ENCODE measurements at regions not wholly inside any gene's neighbourhood (a gene's known extent, or its start where the extent isn't known, plus 50 kb on each side); places are given as distances from the start of the nearest gene placed in this dataset.

DNA sequence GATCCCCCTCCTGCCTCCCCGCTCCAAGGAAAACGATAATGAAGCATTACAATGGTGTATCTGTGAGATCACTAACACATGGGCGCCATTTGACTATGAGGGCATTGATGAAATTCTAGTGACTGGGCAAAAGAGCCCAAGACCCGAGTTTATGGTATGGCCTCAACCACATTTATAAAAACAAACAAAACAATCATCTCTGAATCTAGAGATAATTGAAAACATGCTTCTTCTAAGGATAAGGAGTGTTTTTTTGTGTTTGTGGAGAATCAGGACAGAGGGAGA is 100.9 kb upstream of the SEMA6A start:
- intact Hi-C loops (cut with micrococcal nuclease), result no loop called here
- H3K4me3 ChIP-seq (replicated peaks in 1 of 3; ENCODE audit: insufficient read depth in 1 of 3, low read depth in 1 of 3, low read length in 3 of 3), result no peak overlapping the region
- no peaks in the 10 kb centered on the region for H3K9me3 ChIP-seq (replicated peaks; ENCODE audit: control insufficient read depth, insufficient read depth, low read length)
- no peak overlapping the region for H3K27ac ChIP-seq (ENCODE audit: insufficient read depth, low read depth, low read length)
- no peaks in the 10 kb centered on the region for H3K9me1 ChIP-seq (replicated peaks; ENCODE audit: control insufficient read depth, extremely low read depth, insufficient read depth, low read length)
- no peaks in the 10 kb centered on the region for H4K20me1 ChIP-seq (replicated peaks; ENCODE audit: control insufficient read depth, extremely low read depth, insufficient read depth, low read length)
- no peaks in the 10 kb centered on the region for H3K4me1 ChIP-seq (ENCODE audit: control insufficient read depth, extremely low read depth, insufficient read depth, low read length)
- POLR2A ChIA-PET, result no interaction called here
- dilution Hi-C loops (cut with MboI; ENCODE audit: extremely low pct_ligation_motif_present, low sequenced_read_pairs), result no loop called here
- H3K27me3 ChIP-seq (ENCODE audit: control insufficient read depth in 2 of 2, insufficient read depth in 2 of 2, low read length in 2 of 2), result no peaks in the 10 kb centered on the region
- no peak overlapping the region for H3K4me2 ChIP-seq (ENCODE audit: insufficient read depth, low read length)
- H3K9ac ChIP-seq (replicated peaks; ENCODE audit: extremely low read depth, insufficient read depth, low read length), result no peak overlapping the region
- no TSS peak for BruUV-seq (replicated peaks)
- FAIRE-seq, result no peak
- no peak overlapping the region for H2AFZ ChIP-seq (ENCODE audit: low read depth, low read length)
- CTCF ChIA-PET, result no interaction called here
- DNase-seq (ENCODE audit: low read depth, low spot score), result no peak
- H3K79me2 ChIP-seq (ENCODE audit: control insufficient read depth, insufficient read depth, low read length), result no peaks in the 10 kb centered on the region
- TF ChIP-seq POLR2AphosphoS5 (IDR thresholded peaks at IDR 0.05; ENCODE audit: insufficient read depth, low read depth, low read length) (no peak), JUN (IDR thresholded peaks at IDR 0.05; ENCODE audit: borderline replicate concordance, insufficient read depth, insufficient read length, low read depth) (no peak), GATA2 (IDR thresholded peaks at IDR 0.05; ENCODE audit: insufficient read depth, insufficient read length, low read depth, low read length) (no peak)
- TF ChIP-seq, protein P1, sequence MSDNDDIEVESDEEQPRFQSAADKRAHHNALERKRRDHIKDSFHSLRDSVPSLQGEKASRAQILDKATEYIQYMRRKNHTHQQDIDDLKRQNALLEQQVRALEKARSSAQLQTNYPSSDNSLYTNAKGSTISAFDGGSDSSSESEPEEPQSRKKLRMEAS (IDR thresholded peaks at IDR 0.05; ENCODE audit: insufficient read depth, insufficient read length), result no peak
- TF ChIP-seq, protein P2, sequence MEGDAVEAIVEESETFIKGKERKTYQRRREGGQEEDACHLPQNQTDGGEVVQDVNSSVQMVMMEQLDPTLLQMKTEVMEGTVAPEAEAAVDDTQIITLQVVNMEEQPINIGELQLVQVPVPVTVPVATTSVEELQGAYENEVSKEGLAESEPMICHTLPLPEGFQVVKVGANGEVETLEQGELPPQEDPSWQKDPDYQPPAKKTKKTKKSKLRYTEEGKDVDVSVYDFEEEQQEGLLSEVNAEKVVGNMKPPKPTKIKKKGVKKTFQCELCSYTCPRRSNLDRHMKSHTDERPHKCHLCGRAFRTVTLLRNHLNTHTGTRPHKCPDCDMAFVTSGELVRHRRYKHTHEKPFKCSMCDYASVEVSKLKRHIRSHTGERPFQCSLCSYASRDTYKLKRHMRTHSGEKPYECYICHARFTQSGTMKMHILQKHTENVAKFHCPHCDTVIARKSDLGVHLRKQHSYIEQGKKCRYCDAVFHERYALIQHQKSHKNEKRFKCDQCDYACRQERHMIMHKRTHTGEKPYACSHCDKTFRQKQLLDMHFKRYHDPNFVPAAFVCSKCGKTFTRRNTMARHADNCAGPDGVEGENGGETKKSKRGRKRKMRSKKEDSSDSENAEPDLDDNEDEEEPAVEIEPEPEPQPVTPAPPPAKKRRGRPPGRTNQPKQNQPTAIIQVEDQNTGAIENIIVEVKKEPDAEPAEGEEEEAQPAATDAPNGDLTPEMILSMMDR (IDR thresholded peaks at IDR 0.05; ENCODE audit: extremely low read depth in 1 of 2, insufficient read depth in 1 of 2, low read depth in 1 of 2, low read length in 2 of 2), result no peak
- no peaks in the 10 kb centered on the region for H3K36me3 ChIP-seq (ENCODE audit: control insufficient read depth in 2 of 2, extremely low read depth in 1 of 2, insufficient read depth in 2 of 2, low read length in 2 of 2)

DNA sequence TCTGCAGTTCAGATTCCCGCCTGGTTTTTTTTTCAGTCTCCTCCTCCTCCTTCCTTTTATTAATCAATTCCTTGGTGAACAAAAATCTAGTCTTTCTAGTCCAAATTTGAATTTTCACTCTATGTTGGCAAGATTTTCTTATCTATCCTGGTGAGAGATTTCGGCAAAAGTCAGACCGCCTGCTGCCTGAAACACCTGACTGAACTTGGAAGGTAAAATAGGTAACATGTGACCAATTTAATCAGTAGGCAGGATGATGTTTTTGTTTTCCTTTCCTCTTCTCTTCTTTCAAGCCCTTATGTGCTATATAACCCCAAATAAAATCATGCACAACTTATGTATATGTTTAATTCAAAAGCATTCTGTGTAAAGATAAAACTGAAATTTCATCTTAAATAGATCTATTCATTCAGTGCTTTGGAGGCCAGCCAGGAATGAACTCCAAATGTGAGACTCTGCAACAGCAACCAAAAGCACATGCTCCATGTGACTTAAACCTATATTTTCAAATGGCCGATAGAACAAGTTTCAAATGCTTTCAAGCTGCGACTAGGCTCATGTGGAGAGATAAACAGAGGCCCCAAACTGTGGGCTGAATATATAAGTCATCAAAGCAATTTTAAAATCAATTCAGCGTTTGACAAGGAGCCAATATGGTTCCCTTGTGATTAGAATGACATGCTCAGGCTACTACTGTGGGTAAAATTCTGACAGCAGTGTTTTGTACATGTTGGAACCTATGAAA is 100.4 kb upstream of the SEMA6A start:
- Histone ChIP-seq H3K79me2 (ENCODE audit: control insufficient read depth, insufficient read depth, low read length) (no peaks in the 10 kb centered on the region), H3K4me2 (ENCODE audit: insufficient read depth, low read length) (no peak overlapping the region), H4K20me1 (replicated peaks; ENCODE audit: control insufficient read depth, extremely low read depth, insufficient read depth, low read length) (no peaks in the 10 kb centered on the region), H3K36me3 (ENCODE audit: control insufficient read depth in 2 of 2, extremely low read depth in 1 of 2, insufficient read depth in 2 of 2, low read length in 2 of 2) (no peaks in the 10 kb centered on the region), H3K9me3 (replicated peaks; ENCODE audit: control insufficient read depth, insufficient read depth, low read length) (no peaks in the 10 kb centered on the region), H3K27me3 (ENCODE audit: control insufficient read depth in 2 of 2, insufficient read depth in 2 of 2, low read length in 2 of 2) (no peaks in the 10 kb centered on the region), H3K9ac (replicated peaks; ENCODE audit: extremely low read depth, insufficient read depth, low read length) (no peak overlapping the region), H3K4me3 (replicated peaks in 1 of 3; ENCODE audit: insufficient read depth in 1 of 3, low read depth in 1 of 3, low read length in 3 of 3) (no peak overlapping the region), H3K4me1 (ENCODE audit: control insufficient read depth, extremely low read depth, insufficient read depth, low read length) (no peaks in the 10 kb centered on the region), H3K9me1 (replicated peaks; ENCODE audit: control insufficient read depth, extremely low read depth, insufficient read depth, low read length) (no peaks in the 10 kb centered on the region), H2AFZ (ENCODE audit: low read depth, low read length) (no peak overlapping the region), H3K27ac (ENCODE audit: insufficient read depth, low read depth, low read length) (no peak overlapping the region)
- BruUV-seq (replicated peaks), result no TSS peak
- FAIRE-seq, result no peak
- DNase-seq (ENCODE audit: low read depth, low spot score), result no peak
- ChIA-PET CTCF (no interaction called here), POLR2A (no interaction called here)
- TF ChIP-seq GATA2 (IDR thresholded peaks at IDR 0.05; ENCODE audit: insufficient read depth, insufficient read length, low read depth, low read length) (no peak), EZH2 (IDR thresholded peaks at IDR 0.05; ENCODE audit: borderline replicate concordance, low read depth, low read length, severe bottlenecking) (no peak), FOS (IDR thresholded peaks at IDR 0.05; ENCODE audit: borderline replicate concordance, insufficient read depth, low read length) (no peak), JUN (IDR thresholded peaks at IDR 0.05; ENCODE audit: borderline replicate concordance, insufficient read depth, insufficient read length, low read depth) (no peak), MYC (IDR thresholded peaks at IDR 0.05; ENCODE audit: low read depth, low read length) (no peak), POLR2AphosphoS5 (IDR thresholded peaks at IDR 0.05; ENCODE audit: insufficient read depth, low read depth, low read length) (no peak), POLR2A (IDR thresholded peaks at IDR 0.05; ENCODE audit: low read depth, low read length) (no peak)
- TF ChIP-seq, protein P2 (IDR thresholded peaks at IDR 0.05; ENCODE audit: extremely low read depth in 1 of 2, insufficient read depth in 1 of 2, low read depth in 1 of 2, low read length in 2 of 2), result no peak
- TF ChIP-seq, protein P1 (IDR thresholded peaks at IDR 0.05; ENCODE audit: insufficient read depth, insufficient read length), result no peak
- intact Hi-C loops (cut with micrococcal nuclease), result no loop called here
- dilution Hi-C loops (cut with MboI; ENCODE audit: extremely low pct_ligation_motif_present, low sequenced_read_pairs), result no loop called here
